ENCODE measurements at regions not wholly inside any gene's neighbourhood (a gene's known extent, or its start where the extent isn't known, plus 50 kb on each side); places are given as distances from the start of the nearest gene placed in this dataset.

- no peak for TF ChIP-seq FOXK2 (IDR thresholded peaks at IDR 0.05)
- TF ChIP-seq BHLHE40 (IDR thresholded peaks at IDR 0.05; ENCODE audit: borderline replicate concordance), result no peak
- no peak for TF ChIP-seq CTBP1 (IDR thresholded peaks at IDR 0.05; ENCODE audit: borderline replicate concordance)
- TF ChIP-seq FOXM1 (IDR thresholded peaks at IDR 0.05; ENCODE audit: borderline replicate concordance), result no peak
- TF ChIP-seq ELF4 (IDR thresholded peaks at IDR 0.05), result no peak
- no peak for TF ChIP-seq SUZ12 (IDR thresholded peaks at IDR 0.05)
- no peak for TF ChIP-seq NFRKB (IDR thresholded peaks at IDR 0.05)
- no peak for TF ChIP-seq HDGF (IDR thresholded peaks at IDR 0.05; ENCODE audit: borderline replicate concordance)
- POLR2A ChIA-PET, result no interaction called here
- CTCF ChIA-PET, result no interaction called here
- no peak for DNase-seq (ENCODE audit: extremely low spot score)
Observed at GRCh38 chr19:27672309-27673047, 1540.5 kb downstream of the UQCRFS1 start.

- no peak for TF ChIP-seq TARDBP (IDR thresholded peaks at IDR 0.05)
- no peak for TF ChIP-seq SUZ12 (IDR thresholded peaks at IDR 0.05)
- no peak for TF ChIP-seq FOXA1 (IDR thresholded peaks at IDR 0.05)
- TF ChIP-seq ZNF384 (IDR thresholded peaks at IDR 0.05), result no peak
- TF ChIP-seq CTBP1 (IDR thresholded peaks at IDR 0.05; ENCODE audit: borderline replicate concordance), result no peak
- no peak for TF ChIP-seq HDGF (IDR thresholded peaks at IDR 0.05; ENCODE audit: borderline replicate concordance)
- TF ChIP-seq BHLHE40 (IDR thresholded peaks at IDR 0.05; ENCODE audit: borderline replicate concordance), result no peak
- no peak for TF ChIP-seq L3MBTL2 (conservative IDR thresholded peaks at IDR 0.05)
- no peak for TF ChIP-seq ELF4 (IDR thresholded peaks at IDR 0.05)
- TF ChIP-seq LEF1 (IDR thresholded peaks at IDR 0.05; ENCODE audit: borderline replicate concordance), result no peak
- no peak for TF ChIP-seq ARNT (IDR thresholded peaks at IDR 0.05)
- TF ChIP-seq SP1 (IDR thresholded peaks at IDR 0.05), result no peak
- TF ChIP-seq FOXM1 (IDR thresholded peaks at IDR 0.05; ENCODE audit: borderline replicate concordance), result no peak
- TF ChIP-seq FOXK2 (IDR thresholded peaks at IDR 0.05), result no peak
- TF ChIP-seq NFRKB (IDR thresholded peaks at IDR 0.05), result no peak
- TF ChIP-seq PKNOX1 (IDR thresholded peaks at IDR 0.05), result no peak
Observed at GRCh38 chr19:27671876-27672275, 1541.1 kb downstream of the UQCRFS1 start.

GRCh38 chr19:27660428-27660827, 1552.5 kb downstream of the UQCRFS1 start:
- CTCF ChIA-PET, result no interaction called here

More at GRCh38 chr19:27671876-27672275, 1541.1 kb downstream of the UQCRFS1 start:
- no peak for DNase-seq (ENCODE audit: extremely low spot score)
- ChIA-PET CTCF (no interaction called here), POLR2A (no interaction called here)

GRCh38 chr19:27657271-27658051, 1555.5 kb downstream of the UQCRFS1 start:
- TF ChIP-seq CTBP1 (IDR thresholded peaks at IDR 0.05; ENCODE audit: borderline replicate concordance) (no peak), NFRKB (IDR thresholded peaks at IDR 0.05) (no peak), FOXA1 (IDR thresholded peaks at IDR 0.05) (no peak), SUZ12 (IDR thresholded peaks at IDR 0.05) (no peak), ZNF384 (IDR thresholded peaks at IDR 0.05) (no peak), BHLHE40 (IDR thresholded peaks at IDR 0.05; ENCODE audit: borderline replicate concordance) (no peak), ELF4 (IDR thresholded peaks at IDR 0.05) (no peak)
- ChIA-PET CTCF (no interaction called here), POLR2A (no interaction called here)
- no peak for DNase-seq (ENCODE audit: extremely low spot score)

More at GRCh38 chr19:27660428-27660827, 1552.5 kb downstream of the UQCRFS1 start:
- POLR2A ChIA-PET, result no interaction called here
- DNase-seq (ENCODE audit: extremely low spot score), result no peak
- TF ChIP-seq SP1 (IDR thresholded peaks at IDR 0.05) (no peak), ELF4 (IDR thresholded peaks at IDR 0.05) (no peak), ZNF384 (IDR thresholded peaks at IDR 0.05) (no peak)

GRCh38 chr19:27654266-27654990, 1558.5 kb downstream of the UQCRFS1 start:
- CTCF ChIA-PET, result no interaction called here
- DNase-seq (ENCODE audit: extremely low spot score), result no peak
- POLR2A ChIA-PET, result no interaction called here
- no peak for TF ChIP-seq SUZ12 (IDR thresholded peaks at IDR 0.05)
- no peak for TF ChIP-seq FOXM1 (IDR thresholded peaks at IDR 0.05; ENCODE audit: borderline replicate concordance)
- TF ChIP-seq FOXK2 (IDR thresholded peaks at IDR 0.05), result no peak
- TF ChIP-seq CTBP1 (IDR thresholded peaks at IDR 0.05; ENCODE audit: borderline replicate concordance), result no peak
- TF ChIP-seq PKNOX1 (IDR thresholded peaks at IDR 0.05), result no peak
- TF ChIP-seq BHLHE40 (IDR thresholded peaks at IDR 0.05; ENCODE audit: borderline replicate concordance), result no peak
- no peak for TF ChIP-seq ZNF384 (IDR thresholded peaks at IDR 0.05)
- TF ChIP-seq HDGF (IDR thresholded peaks at IDR 0.05; ENCODE audit: borderline replicate concordance), result no peak
- TF ChIP-seq LEF1 (IDR thresholded peaks at IDR 0.05; ENCODE audit: borderline replicate concordance), result no peak
- TF ChIP-seq ARNT (IDR thresholded peaks at IDR 0.05), result no peak
- no peak for TF ChIP-seq TARDBP (IDR thresholded peaks at IDR 0.05)
- no peak for TF ChIP-seq NFRKB (IDR thresholded peaks at IDR 0.05)
- TF ChIP-seq SP1 (IDR thresholded peaks at IDR 0.05), result no peak
- TF ChIP-seq ELF4 (IDR thresholded peaks at IDR 0.05), result no peak
- no peak for TF ChIP-seq FOXA1 (IDR thresholded peaks at IDR 0.05)

GRCh38 chr19:27652796-27653195, 1560.2 kb downstream of the UQCRFS1 start:
- no peak for TF ChIP-seq NFRKB (IDR thresholded peaks at IDR 0.05)
- no peak for TF ChIP-seq FOXK2 (IDR thresholded peaks at IDR 0.05)
- TF ChIP-seq FOXM1 (IDR thresholded peaks at IDR 0.05; ENCODE audit: borderline replicate concordance), result no peak
- no peak for TF ChIP-seq L3MBTL2 (conservative IDR thresholded peaks at IDR 0.05)
- TF ChIP-seq LEF1 (IDR thresholded peaks at IDR 0.05; ENCODE audit: borderline replicate concordance), result no peak
- TF ChIP-seq ELF4 (IDR thresholded peaks at IDR 0.05), result no peak
- no peak for TF ChIP-seq BHLHE40 (IDR thresholded peaks at IDR 0.05; ENCODE audit: borderline replicate concordance)
- TF ChIP-seq FOXA1 (IDR thresholded peaks at IDR 0.05), result no peak
- no peak for DNase-seq (ENCODE audit: extremely low spot score)
- POLR2A ChIA-PET, result no interaction called here
- CTCF ChIA-PET, result no interaction called here
